ENCODE measurements at regions not wholly inside any gene's neighbourhood (a gene's known extent, or its start where the extent isn't known, plus 50 kb on each side); places are given as distances from the start of the nearest gene placed in this dataset.

- TF ChIP-seq EZH2 (IDR thresholded peaks at IDR 0.05; ENCODE audit: borderline replicate concordance, insufficient read depth, low read length, poor library complexity, severe bottlenecking) (no peak), TAF1 (IDR thresholded peaks at IDR 0.05; ENCODE audit: low read depth) (no peak), RAD21 (conservative IDR thresholded peaks at IDR 0.05) (no peak), POLR2AphosphoS5 (IDR thresholded peaks at IDR 0.05) (no peak), MXI1 (conservative IDR thresholded peaks at IDR 0.05; ENCODE audit: poor library complexity, severe bottlenecking) (no peak), EP300 (conservative IDR thresholded peaks at IDR 0.05; ENCODE audit: poor library complexity, severe bottlenecking) (no peak), SMC3 (conservative IDR thresholded peaks at IDR 0.05; ENCODE audit: poor library complexity) (no peak)
- TF ChIP-seq, protein P1, sequence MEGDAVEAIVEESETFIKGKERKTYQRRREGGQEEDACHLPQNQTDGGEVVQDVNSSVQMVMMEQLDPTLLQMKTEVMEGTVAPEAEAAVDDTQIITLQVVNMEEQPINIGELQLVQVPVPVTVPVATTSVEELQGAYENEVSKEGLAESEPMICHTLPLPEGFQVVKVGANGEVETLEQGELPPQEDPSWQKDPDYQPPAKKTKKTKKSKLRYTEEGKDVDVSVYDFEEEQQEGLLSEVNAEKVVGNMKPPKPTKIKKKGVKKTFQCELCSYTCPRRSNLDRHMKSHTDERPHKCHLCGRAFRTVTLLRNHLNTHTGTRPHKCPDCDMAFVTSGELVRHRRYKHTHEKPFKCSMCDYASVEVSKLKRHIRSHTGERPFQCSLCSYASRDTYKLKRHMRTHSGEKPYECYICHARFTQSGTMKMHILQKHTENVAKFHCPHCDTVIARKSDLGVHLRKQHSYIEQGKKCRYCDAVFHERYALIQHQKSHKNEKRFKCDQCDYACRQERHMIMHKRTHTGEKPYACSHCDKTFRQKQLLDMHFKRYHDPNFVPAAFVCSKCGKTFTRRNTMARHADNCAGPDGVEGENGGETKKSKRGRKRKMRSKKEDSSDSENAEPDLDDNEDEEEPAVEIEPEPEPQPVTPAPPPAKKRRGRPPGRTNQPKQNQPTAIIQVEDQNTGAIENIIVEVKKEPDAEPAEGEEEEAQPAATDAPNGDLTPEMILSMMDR (IDR thresholded peaks at IDR 0.05; ENCODE audit: poor library complexity, severe bottlenecking), result no peak
Measured at GRCh38 chr13:47374741-47375140, 477.9 kb upstream of the HTR2A start.

Data from neural cell (in vitro differentiated cells).